Common myeloid progenitor, CD34-positive (primary cell): ENCODE measurements at regions not wholly inside any gene's neighbourhood (a gene's known extent, or its start where the extent isn't known, plus 50 kb on each side); places are given as distances from the start of the nearest gene placed in this dataset.

Experiments used
- CTCF ChIA-PET: fragments of 350-600 bp; sonication (Branson Sonifier 250); formaldehyde crosslinking; loops from one replicate; lab custom pipeline; 2021; ENCODE audit warnings: antibody characterized with exemption; lab: Charles Lee
- POLR2A ChIA-PET: fragments of 350-600 bp; sonication (Branson Sonifier 250); formaldehyde crosslinking; loops from one replicate; lab custom pipeline; 2021; ENCODE audit warnings: antibody characterized with exemption; lab: Charles Lee
- DNase-seq, 3 donors: peaks; one replicate each; pipeline versions ENCODE4 v3.0.0 to v3.0.0-alpha.2; 2013
- H3K27ac ChIP-seq, 2 experiments: 1 replicate in 1 of 2; 2 replicates in 1 of 2; pipeline ENCODE4 v1.7.0; 2013; ENCODE audit warnings: inconsistent platforms in 2 of 2, low read length in 2 of 2, mild to moderate bottlenecking in 2 of 2, low read depth in 1 of 2, moderate library complexity in 1 of 2; ENCODE audit not compliant: severe bottlenecking in 2 of 2, insufficient read depth in 1 of 2, poor library complexity in 1 of 2
- H3K27me3 ChIP-seq, 5 experiments: replicated peaks in 2 of 5; 1 replicate in 3 of 5; 2 replicates in 2 of 5; pipeline versions ENCODE4 v1.6.1 to v1.7.0; 2013; ENCODE audit warnings: low read length in 4 of 5, mild to moderate bottlenecking in 2 of 5, moderate library complexity in 2 of 5, inconsistent platforms in 1 of 5; ENCODE audit not compliant: insufficient read depth in 5 of 5, control insufficient read depth in 4 of 5
- H3K36me3 ChIP-seq, 4 experiments: 1 replicate in 2 of 4; 2 replicates in 2 of 4; pipeline versions ENCODE4 v1.6.1 to v1.7.0; 2013; ENCODE audit warnings: low read length in 3 of 4, control low read depth in 1 of 4, mild to moderate bottlenecking in 1 of 4; ENCODE audit not compliant: control insufficient read depth in 4 of 4, insufficient read depth in 4 of 4
- H3K4me1 ChIP-seq, 4 experiments: 1 replicate in 3 of 4; 2 replicates in 1 of 4; pipeline versions ENCODE4 v1.6.1 to v1.7.1; 2013; ENCODE audit warnings: low read length in 3 of 4, mild to moderate bottlenecking in 3 of 4, control low read depth in 1 of 4, inconsistent platforms in 1 of 4, moderate library complexity in 1 of 4; ENCODE audit not compliant: control insufficient read depth in 4 of 4, insufficient read depth in 4 of 4; ENCODE audit errors: control extremely low read depth in 1 of 4
- H3K4me3 ChIP-seq, 7 experiments: 1 replicate in 4 of 7; 2 replicates in 3 of 7; pipeline versions ENCODE4 v1.5.1 to v1.7.0; 2013; ENCODE audit warnings: mild to moderate bottlenecking in 7 of 7, low read length in 6 of 7, moderate library complexity in 6 of 7, inconsistent platforms in 2 of 7, low read depth in 2 of 7, control low read depth in 1 of 7; ENCODE audit not compliant: insufficient read depth in 4 of 7, control insufficient read depth in 1 of 7; ENCODE audit errors: extremely low read depth in 1 of 7
- H3K9me3 ChIP-seq, 5 experiments: 1 replicate in 4 of 5; 2 replicates in 1 of 5; pipeline versions ENCODE4 v1.6.1 to v1.7.1; 2013; ENCODE audit warnings: low read length in 4 of 5, mild to moderate bottlenecking in 2 of 5, inconsistent platforms in 1 of 5, low read depth in 1 of 5, moderate library complexity in 1 of 5; ENCODE audit not compliant: control insufficient read depth in 4 of 5, insufficient read depth in 2 of 5; ENCODE audit errors: control extremely low read depth in 1 of 5
- WGBS: methylation state at CpG from one replicate; pipeline ENCODE4 v1.1.5; 2013; ENCODE audit not compliant: insufficient coverage; 5-methylcytosine and 5-hydroxymethylcytosine counted together

DNA sequence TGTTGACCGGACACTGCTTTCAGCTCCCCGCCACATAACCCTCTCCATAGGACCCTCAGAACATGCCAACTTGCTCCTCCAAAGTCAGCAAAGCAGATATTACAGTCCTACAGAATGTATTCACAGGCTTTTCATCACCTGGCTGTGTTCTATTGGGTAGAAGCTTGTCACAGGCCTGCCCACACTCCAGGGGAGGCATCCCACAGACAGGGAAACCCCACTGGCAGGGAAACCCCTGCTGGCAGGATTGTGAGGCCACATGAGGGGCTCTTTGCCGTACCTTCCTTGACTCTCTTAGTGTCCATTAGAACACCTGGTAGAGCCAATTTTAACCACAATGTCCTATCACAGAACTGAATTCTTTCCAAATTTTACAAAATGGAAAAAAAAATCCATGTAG lies 344.2 kb upstream of the MGMT start:
- WGBS = 96% methylated on average over 2 of the region's 3 CpGs
- Histone ChIP-seq H3K36me3 (no peaks in the 10 kb centered on the region), H3K4me3 (no peak overlapping the region), H3K27ac (no peak overlapping the region), H3K9me3 (peaks cover 0 to 3% (median 0%) of the 10 kb centered on the region in 5 experiments), H3K27me3 (peaks cover 0 to 3% (median 0%) of the 10 kb centered on the region in 5 experiments), H3K4me1 (no peaks in the 10 kb centered on the region)
- no peak for DNase-seq
- CTCF ChIA-PET = interaction anchor here (1.4 kb wide), 1 partner anchor 42 kb away, joined by 3 read pairs; no protein-coding TSS in a partner anchor
- POLR2A ChIA-PET = no interaction called here

DNA sequence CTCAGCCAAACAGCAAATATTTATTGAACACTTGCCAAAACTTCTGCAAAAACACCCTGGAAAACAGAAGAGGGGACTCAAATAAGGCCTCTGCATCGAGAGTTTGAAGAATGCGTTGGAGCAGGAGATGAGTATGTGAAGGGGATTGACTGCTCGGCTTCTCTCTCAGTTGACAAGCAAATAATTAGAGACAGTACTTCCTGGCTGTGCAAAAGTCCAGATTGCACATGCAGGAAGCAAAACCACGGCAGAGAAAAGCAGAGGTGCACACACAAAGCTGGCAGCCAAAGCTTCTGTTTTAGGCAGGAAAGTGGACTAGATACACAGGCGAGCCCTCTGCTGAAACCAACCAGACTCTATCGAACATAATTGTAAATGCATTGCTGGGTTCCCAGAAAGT lies 343.6 kb upstream of the MGMT start:
- peaks cover 0 to 3% (median 0%) of the 10 kb centered on the region in 5 experiments for H3K9me3 ChIP-seq
- H3K36me3 ChIP-seq = no peaks in the 10 kb centered on the region
- POLR2A ChIA-PET = no interaction called here
- H3K4me3 ChIP-seq = no peak overlapping the region
- H3K4me1 ChIP-seq = no peaks in the 10 kb centered on the region
- CTCF ChIA-PET = no interaction called here
- no peak for DNase-seq
- H3K27ac ChIP-seq = no peak overlapping the region
- H3K27me3 ChIP-seq = peaks cover 0 to 3% (median 0%) of the 10 kb centered on the region in 5 experiments
- WGBS = 65% methylated on average over 4 of the region's 6 CpGs

DNA sequence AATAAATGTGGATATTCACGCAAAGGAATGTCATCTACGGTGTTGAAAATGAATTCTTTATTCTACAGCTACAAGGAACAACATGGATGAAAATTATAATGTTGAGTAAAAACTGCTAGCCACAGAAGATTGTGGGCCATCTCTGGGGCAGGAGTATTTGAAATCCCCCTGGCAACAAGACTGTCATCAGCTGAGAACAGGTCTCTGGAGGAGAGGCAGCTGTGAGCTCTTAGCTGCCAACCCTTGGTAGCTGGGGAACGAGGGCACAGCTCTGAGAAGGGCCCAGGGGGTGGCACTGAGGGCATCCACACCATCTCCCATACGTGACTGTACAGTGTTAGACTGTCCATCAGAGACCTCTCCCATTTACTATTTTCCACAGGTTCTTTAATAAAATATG lies 340.1 kb upstream of the MGMT start:
- no peak for DNase-seq
- no peaks in the 10 kb centered on the region for H3K36me3 ChIP-seq
- H3K4me1 ChIP-seq = no peaks in the 10 kb centered on the region
- ChIA-PET CTCF (interaction anchor here (1.4 kb wide), 1 partner anchor 9 kb away, joined by 3 read pairs; no protein-coding TSS in a partner anchor), POLR2A (no interaction called here)
- H3K4me3 ChIP-seq = no peak overlapping the region
- WGBS = 100% methylated on average over 1 of the region's 4 CpGs
- no peaks in the 10 kb centered on the region for H3K27me3 ChIP-seq
- no peak overlapping the region for H3K27ac ChIP-seq
- peaks cover 0 to 3% (median 0%) of the 10 kb centered on the region in 5 experiments for H3K9me3 ChIP-seq

DNA sequence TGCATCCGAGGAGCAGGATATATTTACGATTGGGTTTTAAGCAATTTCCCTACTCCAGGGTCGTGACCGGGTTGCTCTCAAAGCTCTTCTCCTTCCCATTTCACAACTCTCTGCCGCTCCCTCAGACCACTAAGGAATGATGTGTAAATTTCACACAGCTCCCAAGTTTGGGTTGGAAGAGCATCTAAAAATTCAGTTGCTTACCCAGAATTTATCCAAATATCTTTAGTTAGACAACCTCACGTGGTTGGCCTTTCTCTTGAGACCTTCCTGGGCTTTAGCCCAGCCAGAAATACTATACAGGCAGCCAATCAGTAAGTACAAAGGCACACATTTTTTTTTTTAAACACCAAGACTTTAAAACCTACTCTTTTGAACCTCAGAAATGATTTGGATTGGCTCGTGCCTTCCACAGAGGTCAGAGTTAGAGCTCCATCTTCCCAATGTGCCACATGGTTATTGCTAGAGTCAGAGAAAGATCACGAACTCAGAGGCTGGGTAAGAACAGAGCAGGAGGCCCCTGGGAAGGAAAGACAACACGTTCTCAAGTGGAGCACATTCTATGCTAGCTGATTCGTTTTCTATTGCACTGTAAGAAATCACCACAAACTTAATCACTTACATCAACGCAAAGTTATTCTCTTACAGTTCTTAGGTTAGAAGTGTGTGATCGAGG lies 335.4 kb upstream of the MGMT start:
- ChIA-PET CTCF (interaction anchor here (0.7 kb wide), 1 partner anchor 24 kb away, joined by 3 read pairs; no protein-coding TSS in a partner anchor), POLR2A (no interaction called here)
- DNase-seq = no peak
- peaks cover 0 to 11% (median 5%) of the 10 kb centered on the region in 4 experiments for H3K4me1 ChIP-seq
- H3K36me3 ChIP-seq = no peaks in the 10 kb centered on the region
- no peaks in the 10 kb centered on the region for H3K27me3 ChIP-seq
- H3K4me3 ChIP-seq = no peak overlapping the region
- no peaks in the 10 kb centered on the region for H3K9me3 ChIP-seq
- no peak overlapping the region for H3K27ac ChIP-seq
- 94% methylated on average over 8 of the region's 12 CpGs for WGBS

DNA sequence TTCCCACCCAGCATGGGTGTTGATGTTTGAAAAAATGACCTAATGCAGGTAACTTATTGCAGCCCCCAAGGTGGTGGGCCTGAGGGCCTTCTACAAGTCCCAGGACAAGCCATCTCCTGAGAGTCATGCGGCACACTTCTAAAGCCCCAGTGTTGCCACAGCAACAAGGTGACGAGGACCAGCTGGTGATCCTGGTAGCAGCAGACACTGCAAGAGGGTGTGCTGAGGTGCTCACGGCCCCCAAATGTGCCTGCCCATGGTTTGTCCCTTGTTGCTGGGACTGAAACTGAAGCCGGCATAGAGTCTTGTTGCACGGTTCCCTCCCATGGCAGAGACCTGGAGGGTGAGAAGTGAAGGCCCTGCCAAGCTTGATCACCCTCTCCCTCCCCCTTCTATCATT lies 333.2 kb upstream of the MGMT start:
- 96% methylated on average over 3 of the region's 5 CpGs for WGBS

DNA sequence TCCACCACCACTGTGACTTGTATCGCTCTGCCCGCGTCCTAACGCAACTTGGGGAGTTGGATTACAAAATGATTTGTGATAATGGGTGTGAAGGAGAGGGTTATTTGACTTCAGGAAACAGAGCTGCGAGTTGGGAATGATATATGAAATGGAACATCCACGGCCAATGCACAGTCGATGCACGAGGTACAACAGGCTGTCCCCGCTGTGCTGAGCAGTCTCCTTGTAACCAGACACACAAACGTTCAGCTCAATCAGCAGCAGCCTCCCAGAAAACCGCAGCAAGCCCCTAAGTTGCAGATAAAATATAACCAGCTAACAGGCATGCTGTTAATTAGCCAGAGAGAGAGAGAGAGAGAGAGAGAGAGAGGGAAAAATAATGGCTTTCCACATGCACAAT lies 332.7 kb upstream of the MGMT start:
- ChIA-PET POLR2A (no interaction called here), CTCF (interaction anchor here (0.7 kb wide), 1 partner anchor 1123 kb away, joined by 3 read pairs; no protein-coding TSS in a partner anchor)

More for the DNA sequence above, 333.2 kb upstream of the MGMT start:
- H3K27me3 ChIP-seq = no peaks in the 10 kb centered on the region
- H3K9me3 ChIP-seq = no peaks in the 10 kb centered on the region
- POLR2A ChIA-PET = no interaction called here
- peak in 1 of 3 donors; percentile 6 for DNase-seq
- CTCF ChIA-PET = no interaction called here
- H3K36me3 ChIP-seq = no peaks in the 10 kb centered on the region
- no peak overlapping the region for H3K4me3 ChIP-seq
- peaks cover 0 to 11% (median 5%) of the 10 kb centered on the region in 4 experiments for H3K4me1 ChIP-seq
- H3K27ac ChIP-seq = no peak overlapping the region

DNA sequence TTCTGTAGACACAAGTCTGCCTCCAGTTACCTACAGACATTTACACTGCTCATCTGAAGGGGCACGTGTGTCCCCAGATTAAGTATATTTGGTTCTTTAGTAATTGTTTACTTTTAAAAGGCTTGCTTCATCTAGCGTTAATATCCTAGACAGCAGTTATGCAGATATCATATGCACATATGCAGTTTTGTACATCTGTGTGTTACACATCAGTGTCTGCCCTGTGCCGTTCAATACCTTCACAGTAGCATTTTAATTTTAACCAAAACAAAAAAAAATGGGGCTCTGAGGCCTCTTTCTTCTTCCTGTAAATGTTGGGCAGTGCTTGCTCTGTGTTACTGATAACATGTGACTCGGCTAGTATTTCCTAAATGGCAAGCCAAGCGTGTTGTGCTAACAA lies 331.4 kb upstream of the MGMT start:
- DNase-seq = peak in 2 of 3 donors; percentile 5 to 22
- H3K27ac ChIP-seq = no peak overlapping the region
- WGBS = 46% methylated on average over 4 of the region's 5 CpGs
- no peak overlapping the region for H3K4me3 ChIP-seq
- no peaks in the 10 kb centered on the region for H3K36me3 ChIP-seq
- POLR2A ChIA-PET = no interaction called here
- CTCF ChIA-PET = no interaction called here
- H3K27me3 ChIP-seq = no peaks in the 10 kb centered on the region
- H3K4me1 ChIP-seq = peaks cover 0 to 18% (median 10%) of the 10 kb centered on the region in 4 experiments
- H3K9me3 ChIP-seq = no peaks in the 10 kb centered on the region

More for the DNA sequence above, 332.7 kb upstream of the MGMT start:
- no peaks in the 10 kb centered on the region for H3K27me3 ChIP-seq
- H3K9me3 ChIP-seq = no peaks in the 10 kb centered on the region
- WGBS = 85% methylated on average over 5 of the region's 11 CpGs
- no peak overlapping the region for H3K4me3 ChIP-seq
- no peak for DNase-seq
- H3K36me3 ChIP-seq = no peaks in the 10 kb centered on the region
- H3K27ac ChIP-seq = no peak overlapping the region
- peaks cover 0 to 11% (median 5%) of the 10 kb centered on the region in 4 experiments for H3K4me1 ChIP-seq
